OCI-LY3 (cell line): ENCODE measurements at regions not wholly inside any gene's neighbourhood (a gene's known extent, or its start where the extent isn't known, plus 50 kb on each side); places are given as distances from the start of the nearest gene placed in this dataset.

ENCODE experiments used
- H2AFZ ChIP-seq: fragments of 200-600, 300-600 bp; shearing (Covaris generic); 2 replicates; pipeline ENCODE4 v1.6.0; 2014; ENCODE audit warnings: antibody characterized with exemption, low read depth, low read length
- H3K27ac ChIP-seq: fragments of 200-600, 300-600 bp; sonication (generic); 2 replicates; pipeline ENCODE4 v1.5.1; 2014; ENCODE audit warnings: mild to moderate bottlenecking, low read length, moderate library complexity, mixed read lengths
- H3K27me3 ChIP-seq: fragments of 200-600, 300-600 bp; sonication (generic); 2 replicates; pipeline ENCODE4 v1.6.1; 2014; ENCODE audit warnings: low read depth, low read length, mixed read lengths
- H3K36me3 ChIP-seq: fragments of 200-600, 300-600 bp; sonication (generic); replicated peaks from 2 replicates; pipeline ENCODE3; 2014; ENCODE audit warnings: low read depth, low read length, mixed read lengths
- H3K4me1 ChIP-seq: fragments of 300-600, 200-600 bp; sonication (generic); 2 replicates; pipeline ENCODE4 v1.6.1; 2014; ENCODE audit warnings: low read length, mixed read lengths
- H3K4me2 ChIP-seq: fragments of 200-600, 300-600 bp; sonication (generic); 2 replicates; pipeline ENCODE4 v1.6.1; 2014; ENCODE audit warnings: low read length, mixed read lengths
- H3K4me3 ChIP-seq: fragments of 300-600, 200-600 bp; sonication (generic); 2 replicates; pipeline ENCODE4 v1.5.1; 2014; ENCODE audit warnings: antibody characterized with exemption, mild to moderate bottlenecking, low read length, moderate library complexity
- H3K79me2 ChIP-seq: fragments of 300-600, 200-600 bp; shearing (Covaris generic); 2 replicates; pipeline ENCODE4 v1.6.1; 2014; ENCODE audit warnings: mild to moderate bottlenecking, low read length, mixed read lengths
- H3K9ac ChIP-seq: fragments of 300-600, 200-600 bp; shearing (Covaris generic); 2 replicates; pipeline ENCODE4 v1.6.0; 2014; ENCODE audit warnings: mild to moderate bottlenecking, low read length, moderate library complexity
- H3K9me3 ChIP-seq: fragments of 200-600, 300-600 bp; shearing (Covaris generic); 2 replicates; pipeline ENCODE4 v1.6.1; 2014; ENCODE audit warnings: low read length, mixed read lengths; ENCODE audit not compliant: insufficient read depth
- H4K20me1 ChIP-seq: fragments of 200-600, 300-600 bp; sonication (generic); 2 replicates; pipeline ENCODE4 v1.6.1; 2016; ENCODE audit warnings: low read length, mixed read lengths; ENCODE audit not compliant: insufficient read depth
- CTCF ChIP-seq: fragments of 200-600, 300-600 bp; sonication (generic); IDR thresholded peaks from 2 replicates; pipeline ENCODE4 v1.5.1; 2014; ENCODE audit warnings: antibody characterized with exemption, low read length, low read depth
- EZH2phosphoT487 ChIP-seq: fragments of 200-600 bp; shearing (Covaris generic); IDR thresholded peaks from 2 replicates; pipeline ENCODE4 v1.6.1; 2018; ENCODE audit warnings: antibody characterized with exemption, mixed run types, low read depth

GRCh38 chr10:34047389-34047788, 712.9 kb upstream of the NRP1 start:
- Histone ChIP-seq H3K4me2 (no peak overlapping the region), H3K4me3 (no peak overlapping the region), H3K27ac (no peak overlapping the region), H4K20me1 (no peaks in the 10 kb centered on the region), H3K36me3 (no peaks in the 10 kb centered on the region), H3K4me1 (no peaks in the 10 kb centered on the region), H3K9ac (no peak overlapping the region), H2AFZ (no peak overlapping the region), H3K9me3 (no peaks in the 10 kb centered on the region), H3K79me2 (no peaks in the 10 kb centered on the region), H3K27me3 (no peaks in the 10 kb centered on the region)
- TF ChIP-seq CTCF: no peak
- no peak for TF ChIP-seq EZH2phosphoT487

GRCh38 chr10:34046506-34047034, 712.1 kb upstream of the NRP1 start:
- Histone ChIP-seq H3K9ac (no peak overlapping the region), H3K27ac (no peak overlapping the region), H3K79me2 (no peaks in the 10 kb centered on the region), H4K20me1 (no peaks in the 10 kb centered on the region), H2AFZ (no peak overlapping the region), H3K36me3 (no peaks in the 10 kb centered on the region), H3K9me3 (no peaks in the 10 kb centered on the region), H3K4me3 (no peak overlapping the region), H3K4me1 (no peaks in the 10 kb centered on the region), H3K4me2 (no peak overlapping the region), H3K27me3 (no peaks in the 10 kb centered on the region)
- no peak for TF ChIP-seq EZH2phosphoT487
- no peak for TF ChIP-seq CTCF

GRCh38 chr10:34045571-34046190, 711.2 kb upstream of the NRP1 start:
- H3K27ac ChIP-seq: no peak overlapping the region
- H3K9me3 ChIP-seq: no peaks in the 10 kb centered on the region
- no peak overlapping the region for H2AFZ ChIP-seq
- no peaks in the 10 kb centered on the region for H3K79me2 ChIP-seq
- TF ChIP-seq CTCF (no peak), EZH2phosphoT487 (no peak)
- no peak overlapping the region for H3K4me2 ChIP-seq
- H3K4me3 ChIP-seq: no peak overlapping the region
- H3K36me3 ChIP-seq: no peaks in the 10 kb centered on the region
- no peaks in the 10 kb centered on the region for H3K4me1 ChIP-seq
- no peaks in the 10 kb centered on the region for H4K20me1 ChIP-seq
- H3K9ac ChIP-seq: no peak overlapping the region
- no peaks in the 10 kb centered on the region for H3K27me3 ChIP-seq

GRCh38 chr10:34041871-34042270, 707.4 kb upstream of the NRP1 start:
- Histone ChIP-seq H3K9me3 (no peaks in the 10 kb centered on the region), H3K9ac (no peak overlapping the region), H3K79me2 (no peaks in the 10 kb centered on the region), H3K4me3 (no peak overlapping the region), H3K27ac (no peak overlapping the region), H3K4me1 (no peaks in the 10 kb centered on the region), H3K27me3 (no peaks in the 10 kb centered on the region), H3K4me2 (no peak overlapping the region), H3K36me3 (no peaks in the 10 kb centered on the region), H4K20me1 (no peaks in the 10 kb centered on the region), H2AFZ (no peak overlapping the region)
- TF ChIP-seq EZH2phosphoT487: no peak
- no peak for TF ChIP-seq CTCF
